MM.1S (cell line): ENCODE measurements at regions not wholly inside any gene's neighbourhood (a gene's known extent, or its start where the extent isn't known, plus 50 kb on each side); places are given as distances from the start of the nearest gene placed in this dataset.

Experiments
- EZH2 ChIP-seq: fragments of 300-600 bp; sonication (generic); optimal IDR thresholded peaks from 2 replicates; pipeline ENCODE3; 2017; ENCODE audit warnings: low read depth, mild to moderate bottlenecking, antibody characterized with exemption, low read length, mixed read lengths
- EZH2phosphoT487 ChIP-seq: fragments of 300-600 bp; sonication (generic); IDR thresholded peaks from 2 replicates; pipeline ENCODE4 v1.6.1; 2018; ENCODE audit warnings: antibody characterized with exemption, low read length
- TF ChIP-seq, protein P1 (sequence below): fragments of 300-600 bp; sonication (generic); IDR thresholded peaks from 2 replicates; pipeline ENCODE4 v1.5.1; 2016; ENCODE audit warnings: antibody characterized with exemption, low read length, mixed read lengths

DNA sequence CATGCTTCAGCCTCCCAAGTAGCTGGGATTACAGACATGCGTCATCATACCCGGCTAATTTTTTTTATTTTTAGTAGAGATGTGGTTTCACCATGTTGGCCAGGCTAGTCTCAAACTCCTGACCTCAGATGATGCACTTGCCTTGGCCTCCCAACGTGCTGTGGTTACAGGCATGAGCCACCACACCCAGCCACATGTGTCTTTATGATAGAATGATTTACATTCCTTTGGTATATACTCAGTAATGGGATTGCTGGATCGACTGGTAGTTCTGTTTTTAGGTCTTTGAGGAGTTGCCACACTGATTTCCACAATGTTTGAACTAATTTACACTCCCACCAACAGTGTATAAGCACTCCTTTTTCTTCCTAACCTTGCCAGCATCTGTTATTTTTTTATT is 276.2 kb downstream of the METTL15 start:
- TF ChIP-seq EZH2 (no peak), EZH2phosphoT487 (no peak)
- TF ChIP-seq, protein P1, sequence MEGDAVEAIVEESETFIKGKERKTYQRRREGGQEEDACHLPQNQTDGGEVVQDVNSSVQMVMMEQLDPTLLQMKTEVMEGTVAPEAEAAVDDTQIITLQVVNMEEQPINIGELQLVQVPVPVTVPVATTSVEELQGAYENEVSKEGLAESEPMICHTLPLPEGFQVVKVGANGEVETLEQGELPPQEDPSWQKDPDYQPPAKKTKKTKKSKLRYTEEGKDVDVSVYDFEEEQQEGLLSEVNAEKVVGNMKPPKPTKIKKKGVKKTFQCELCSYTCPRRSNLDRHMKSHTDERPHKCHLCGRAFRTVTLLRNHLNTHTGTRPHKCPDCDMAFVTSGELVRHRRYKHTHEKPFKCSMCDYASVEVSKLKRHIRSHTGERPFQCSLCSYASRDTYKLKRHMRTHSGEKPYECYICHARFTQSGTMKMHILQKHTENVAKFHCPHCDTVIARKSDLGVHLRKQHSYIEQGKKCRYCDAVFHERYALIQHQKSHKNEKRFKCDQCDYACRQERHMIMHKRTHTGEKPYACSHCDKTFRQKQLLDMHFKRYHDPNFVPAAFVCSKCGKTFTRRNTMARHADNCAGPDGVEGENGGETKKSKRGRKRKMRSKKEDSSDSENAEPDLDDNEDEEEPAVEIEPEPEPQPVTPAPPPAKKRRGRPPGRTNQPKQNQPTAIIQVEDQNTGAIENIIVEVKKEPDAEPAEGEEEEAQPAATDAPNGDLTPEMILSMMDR, result no peak
